ENCODE measurements at regions not wholly inside any gene's neighbourhood (a gene's known extent, or its start where the extent isn't known, plus 50 kb on each side); places are given as distances from the start of the nearest gene placed in this dataset.
"Not testable (repeated sequence)": the region's sequence is repeated elsewhere in the genome, so short reads cannot be mapped to it uniquely, and the experiment has no call there.

- DNase-seq (ENCODE audit: extremely low read depth, low read depth): no peak
- TF ChIP-seq, protein P1, sequence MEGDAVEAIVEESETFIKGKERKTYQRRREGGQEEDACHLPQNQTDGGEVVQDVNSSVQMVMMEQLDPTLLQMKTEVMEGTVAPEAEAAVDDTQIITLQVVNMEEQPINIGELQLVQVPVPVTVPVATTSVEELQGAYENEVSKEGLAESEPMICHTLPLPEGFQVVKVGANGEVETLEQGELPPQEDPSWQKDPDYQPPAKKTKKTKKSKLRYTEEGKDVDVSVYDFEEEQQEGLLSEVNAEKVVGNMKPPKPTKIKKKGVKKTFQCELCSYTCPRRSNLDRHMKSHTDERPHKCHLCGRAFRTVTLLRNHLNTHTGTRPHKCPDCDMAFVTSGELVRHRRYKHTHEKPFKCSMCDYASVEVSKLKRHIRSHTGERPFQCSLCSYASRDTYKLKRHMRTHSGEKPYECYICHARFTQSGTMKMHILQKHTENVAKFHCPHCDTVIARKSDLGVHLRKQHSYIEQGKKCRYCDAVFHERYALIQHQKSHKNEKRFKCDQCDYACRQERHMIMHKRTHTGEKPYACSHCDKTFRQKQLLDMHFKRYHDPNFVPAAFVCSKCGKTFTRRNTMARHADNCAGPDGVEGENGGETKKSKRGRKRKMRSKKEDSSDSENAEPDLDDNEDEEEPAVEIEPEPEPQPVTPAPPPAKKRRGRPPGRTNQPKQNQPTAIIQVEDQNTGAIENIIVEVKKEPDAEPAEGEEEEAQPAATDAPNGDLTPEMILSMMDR (IDR thresholded peaks at IDR 0.05; ENCODE audit: low read depth, low read length): no peak
These were observed 941.4 kb upstream of the MAN1A1 start for GRCh38 chr6:120290964-120291363.

DNA sequence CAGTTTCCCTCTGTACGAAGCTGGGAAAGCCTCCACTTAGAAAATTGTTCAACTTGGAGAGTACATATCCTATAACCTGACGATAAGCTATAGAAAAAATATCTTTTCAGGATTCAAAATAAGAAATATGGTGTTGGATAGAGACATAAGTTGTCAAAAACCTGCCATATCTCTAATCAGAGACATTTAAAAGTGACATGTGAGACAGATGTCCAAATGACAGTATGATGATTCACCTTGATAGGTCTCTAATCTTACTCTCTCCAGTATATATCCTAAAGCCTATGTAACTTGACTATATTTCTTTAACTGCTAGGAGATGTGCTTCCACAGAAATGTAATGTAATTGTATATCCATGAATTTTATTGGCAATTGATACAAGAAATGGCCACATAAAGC, 932.4 kb upstream of the MAN1A1 start:
- TF ChIP-seq, protein P1 (IDR thresholded peaks at IDR 0.05; ENCODE audit: low read depth, low read length): no peak
- DNase-seq (ENCODE audit: extremely low read depth, low read depth): no peak

DNA sequence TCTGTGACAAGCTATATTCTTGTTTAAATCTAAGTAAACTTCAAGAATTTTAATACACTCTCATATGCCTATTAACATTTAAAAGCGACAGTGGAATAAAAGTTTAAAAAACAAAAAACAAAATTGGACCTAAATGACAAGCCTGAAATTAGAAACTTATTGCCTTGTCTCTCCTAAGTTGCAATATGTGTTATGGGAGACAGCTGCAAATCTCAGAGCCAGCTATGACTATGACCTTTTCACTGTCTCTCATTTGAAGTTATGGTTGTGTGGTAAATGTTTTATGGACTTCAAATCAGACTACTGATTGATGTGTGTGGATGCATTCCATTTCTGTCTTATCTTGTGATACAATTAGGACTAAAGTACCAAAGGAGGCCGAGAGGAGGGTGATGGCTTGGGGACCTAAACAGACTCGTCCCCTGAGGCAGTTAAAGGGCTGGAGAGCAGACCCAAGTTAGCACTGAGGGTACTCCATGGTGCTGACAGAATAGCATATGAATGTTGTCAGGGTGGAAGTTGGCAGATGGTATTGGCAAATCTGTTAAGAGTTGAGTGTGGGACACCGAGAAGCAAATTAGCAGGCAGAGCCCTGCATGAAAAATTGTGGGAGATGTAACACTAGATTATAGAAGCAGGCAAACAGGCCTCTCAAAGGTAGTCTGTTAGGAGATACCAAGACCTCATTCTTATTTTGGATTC, 930.1 kb upstream of the MAN1A1 start:
- DNase-seq (ENCODE audit: extremely low read depth, low read depth): no peak
- TF ChIP-seq, protein P1 (IDR thresholded peaks at IDR 0.05; ENCODE audit: low read depth, low read length): no peak

DNA sequence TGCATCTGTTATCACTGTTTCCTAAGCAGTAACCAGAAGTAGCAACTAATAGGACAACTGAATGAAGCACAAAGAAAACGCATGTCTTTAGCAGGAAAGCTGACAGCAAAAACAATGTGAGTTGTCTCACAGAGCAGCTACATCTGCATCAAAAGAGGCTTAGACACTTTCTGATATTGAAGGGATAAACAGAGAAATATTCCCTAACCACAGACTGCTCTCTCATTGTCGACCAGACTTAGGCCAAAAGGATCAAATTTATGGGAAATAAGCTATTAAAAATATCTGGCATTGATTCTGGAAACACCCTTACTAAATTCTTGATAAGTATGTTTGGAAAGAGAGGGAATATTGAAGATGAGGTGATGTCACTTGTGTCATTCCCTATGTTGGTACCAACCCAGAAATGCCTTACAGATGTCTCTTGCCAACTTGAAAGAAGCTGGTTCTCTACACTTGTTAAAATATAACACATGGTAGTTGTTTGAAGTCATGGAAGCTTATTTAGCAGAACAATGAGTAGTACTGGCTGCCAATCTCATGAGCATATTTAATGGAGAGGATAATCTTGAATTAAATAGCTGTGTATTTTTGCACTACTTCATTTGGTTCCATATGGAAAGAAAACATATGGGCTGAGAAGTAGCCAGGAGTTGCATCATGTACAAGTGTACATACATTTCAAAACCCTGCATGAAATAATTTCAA, 929.3 kb upstream of the MAN1A1 start:
- no peak for DNase-seq (ENCODE audit: extremely low read depth, low read depth)
- TF ChIP-seq, protein P1 (IDR thresholded peaks at IDR 0.05; ENCODE audit: low read depth, low read length): no peak

DNA sequence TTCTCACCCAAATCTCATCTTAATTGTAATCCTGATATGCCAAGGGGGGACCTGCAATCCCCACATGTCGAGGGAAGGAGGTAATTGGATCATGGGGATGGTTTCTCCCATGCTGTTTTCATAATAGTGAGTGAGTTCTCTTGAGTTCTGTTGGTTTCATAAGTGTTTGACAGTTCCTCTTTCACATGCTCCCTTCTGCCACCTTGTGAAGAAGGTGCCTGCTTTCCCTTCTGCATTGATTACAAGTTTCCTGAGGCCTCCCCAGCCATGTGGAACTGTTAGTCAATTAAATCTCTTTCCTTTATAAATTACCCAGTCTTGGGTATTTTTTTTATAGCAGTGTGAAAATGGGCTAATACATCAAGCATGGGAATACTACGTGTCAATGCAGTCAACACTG, 925.0 kb upstream of the MAN1A1 start:
- no peak for DNase-seq (ENCODE audit: extremely low read depth, low read depth)
- TF ChIP-seq, protein P1 (IDR thresholded peaks at IDR 0.05; ENCODE audit: low read depth, low read length): no peak

GRCh38 chr6:120273411-120273810, 923.9 kb upstream of the MAN1A1 start:
- DNase-seq (ENCODE audit: extremely low read depth, low read depth): no peak
- TF ChIP-seq, protein P1 (IDR thresholded peaks at IDR 0.05; ENCODE audit: low read depth, low read length): no peak

DNA sequence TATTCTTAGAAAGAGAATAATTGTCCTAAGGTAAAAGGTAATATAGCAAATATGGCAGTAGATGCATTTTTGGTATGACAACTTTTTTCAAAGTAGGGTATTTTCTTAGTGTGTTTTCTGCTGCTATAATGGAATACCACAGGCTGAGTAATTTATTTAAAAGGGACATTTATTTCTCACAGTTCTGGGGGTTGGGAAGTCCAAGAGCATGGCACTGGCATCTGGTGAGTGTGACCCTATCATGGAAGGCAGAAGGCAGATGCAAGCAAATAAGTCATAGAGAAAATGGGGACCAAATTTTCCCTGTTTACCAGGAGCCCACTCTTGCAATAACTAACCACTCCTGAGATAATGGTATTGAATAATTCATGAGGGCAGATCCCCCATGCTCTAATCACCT, 922.5 kb upstream of the MAN1A1 start:
- TF ChIP-seq, protein P1 (IDR thresholded peaks at IDR 0.05; ENCODE audit: low read depth, low read length): no peak
- DNase-seq (ENCODE audit: extremely low read depth, low read depth): no peak

GRCh38 chr6:120268256-120268655, 918.7 kb upstream of the MAN1A1 start:
- DNase-seq (ENCODE audit: extremely low read depth, low read depth): not testable (repeated sequence)

Measured in AG09319 (cell line).